ENCODE measurements at regions not wholly inside any gene's neighbourhood (a gene's known extent, or its start where the extent isn't known, plus 50 kb on each side); places are given as distances from the start of the nearest gene placed in this dataset.
A peak's percentile ranks its signal among the peaks of the same experiment; 100 is the strongest.
"Not testable (repeated sequence)": the region's sequence is repeated elsewhere in the genome, so short reads cannot be mapped to it uniquely, and the experiment has no call there.

DNA sequence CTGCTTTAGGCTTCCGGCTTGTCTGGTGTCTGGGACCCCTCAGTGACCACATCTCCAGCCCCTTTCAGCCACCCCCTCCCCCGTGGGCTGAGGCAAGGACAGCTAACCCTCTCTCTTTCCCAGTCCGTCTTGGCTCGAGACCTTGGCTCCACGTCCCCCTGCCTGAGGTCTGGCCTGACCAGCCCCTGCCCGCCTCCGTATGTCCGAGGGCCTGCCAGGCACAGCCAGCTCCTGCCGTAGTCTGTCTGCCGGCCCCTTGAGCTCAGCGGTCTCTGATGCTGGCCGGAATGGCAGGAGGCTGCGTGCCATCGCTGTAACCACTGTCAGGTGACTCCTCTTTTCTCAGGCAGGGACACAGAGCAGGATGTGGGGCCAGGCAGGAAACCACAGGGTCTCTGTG is 73.3 kb upstream of the LRPAP1 start:
- intact Hi-C loops (cut with DNase I) = no loop called here

DNA sequence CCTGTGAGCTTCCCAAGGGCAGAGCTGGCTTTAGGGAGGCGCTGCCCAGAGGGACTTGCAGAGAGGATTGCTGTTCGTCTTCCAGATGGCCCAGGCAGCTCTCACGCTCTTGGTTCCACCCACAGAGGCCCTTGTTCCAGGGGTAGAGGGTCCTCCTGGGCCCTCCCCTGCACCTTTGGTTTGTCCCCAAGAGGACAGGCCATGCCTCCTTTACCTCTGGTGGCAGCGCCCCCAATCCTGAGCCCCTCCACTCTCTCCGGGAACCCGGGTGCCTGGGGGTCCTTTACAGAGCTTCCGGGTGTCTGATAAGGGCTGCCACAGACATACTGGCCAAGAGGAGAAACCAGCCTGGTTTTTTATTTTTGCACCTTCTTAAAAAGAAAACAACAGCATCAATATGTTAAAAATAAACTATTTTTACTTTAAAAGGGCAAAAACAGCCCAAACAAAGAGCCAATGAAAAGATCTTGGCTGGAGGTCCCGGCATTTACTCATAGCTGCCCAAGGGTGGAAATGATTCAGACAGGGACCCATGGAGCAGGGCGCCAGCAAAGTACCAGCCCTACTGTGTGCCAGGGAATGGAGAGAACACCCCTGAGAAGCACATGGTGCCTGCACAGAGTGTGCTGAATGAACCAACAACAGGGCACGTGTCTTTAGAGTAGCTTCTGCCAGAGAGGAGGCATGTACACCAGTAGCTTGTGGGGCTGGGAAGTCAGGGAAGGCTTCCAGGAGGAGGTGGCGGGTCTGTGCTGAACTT is 70.8 kb upstream of the LRPAP1 start:
- peak in 1 of 10 donors; percentile 63 for DNase-seq
- intact Hi-C loops (cut with DNase I) = not testable (repeated sequence)

More for the DNA sequence above, 73.3 kb upstream of the LRPAP1 start:
- peak in 2 of 10 donors; percentile 35 to 71 for DNase-seq

- DNase-seq = no peak
- intact Hi-C loops (cut with DNase I) = no loop called here
These were observed 69.8 kb upstream of the LRPAP1 start for GRCh38 chr4:3601992-3602391.

GRCh38 chr4:3601108-3601690 is 69.0 kb upstream of the LRPAP1 start:
- DNase-seq = peak in 1 of 10 donors; percentile 75
- intact Hi-C loops (cut with DNase I) = not testable (repeated sequence)

- intact Hi-C loops (cut with DNase I) = no loop called here
- DNase-seq = peak in 1 of 10 donors; percentile 49
These were observed 67.7 kb upstream of the LRPAP1 start for GRCh38 chr4:3599951-3600350.

DNA sequence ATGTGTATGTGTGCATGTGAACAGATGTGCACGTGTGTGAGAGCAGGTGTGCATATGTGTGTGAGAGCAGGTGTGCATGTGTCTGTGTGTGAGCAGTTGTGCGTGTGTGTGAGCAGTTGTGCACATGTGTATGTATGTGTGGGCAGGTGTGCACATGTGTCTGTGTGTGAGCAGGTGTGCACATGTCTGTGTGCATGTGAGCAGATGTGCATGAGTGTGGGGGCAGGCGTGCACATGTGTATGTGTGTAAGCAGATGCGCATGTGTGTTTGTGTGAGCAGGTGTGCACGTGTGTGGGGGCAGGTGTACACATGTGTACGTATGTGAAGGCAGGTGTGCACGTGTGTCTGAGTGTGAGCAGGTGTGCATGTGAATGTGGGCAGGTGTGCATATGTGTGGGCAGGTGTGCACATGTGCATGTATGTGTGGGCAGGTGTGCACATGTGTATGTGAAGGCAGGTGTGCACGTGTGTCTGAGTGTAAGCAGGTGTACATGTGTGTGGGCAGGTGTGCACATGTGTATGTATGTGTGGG is 66.5 kb upstream of the LRPAP1 start:
- intact Hi-C loops (cut with DNase I) = no loop called here
- DNase-seq = peak in 1 of 10 donors; percentile 28

- DNase-seq = peak in 1 of 10 donors; percentile 56
- intact Hi-C loops (cut with DNase I) = not testable (repeated sequence)
These were observed 65.8 kb upstream of the LRPAP1 start for GRCh38 chr4:3597896-3598505.

DNA sequence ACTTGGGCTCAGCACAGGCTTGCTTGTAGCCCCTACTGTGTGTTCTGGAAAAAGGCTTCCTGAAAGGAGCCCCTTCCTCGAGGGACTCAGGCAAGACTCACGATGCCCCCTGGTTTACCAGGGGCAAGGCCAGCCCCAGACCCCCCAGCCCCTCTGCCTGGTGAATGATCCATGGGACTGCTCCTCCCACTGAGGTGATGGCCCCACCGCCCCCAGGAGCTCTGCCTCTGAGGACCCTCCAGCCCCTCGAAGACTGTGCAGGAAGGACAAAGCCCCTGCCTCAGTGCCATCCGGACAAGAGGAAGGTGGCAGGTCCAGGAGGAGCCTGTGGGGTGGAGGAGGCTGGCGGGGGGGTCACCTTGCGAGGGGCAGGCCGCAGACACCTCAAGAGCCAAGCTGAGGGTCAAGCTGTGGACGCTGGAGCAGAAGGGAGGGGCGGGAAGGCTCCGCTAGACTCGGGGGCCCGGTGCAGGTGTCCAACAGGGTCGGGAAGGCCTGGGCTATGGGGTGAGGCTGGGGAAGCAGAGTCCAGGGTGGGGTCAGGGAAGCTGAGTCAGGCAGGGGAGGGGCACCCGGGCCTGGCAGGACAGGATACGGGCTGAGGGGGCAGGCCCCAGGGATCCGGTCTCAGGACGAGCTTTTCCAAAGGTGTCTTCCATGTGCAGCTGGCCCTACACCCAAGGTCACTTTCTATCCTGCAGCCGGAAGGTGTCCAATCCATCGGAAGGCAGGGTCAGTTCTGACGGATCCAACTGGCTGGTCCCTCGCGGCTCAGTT is 64.9 kb upstream of the LRPAP1 start:
- DNase-seq = peak in 2 of 10 donors; percentile 66 to 68
- intact Hi-C loops (cut with DNase I) = not testable (repeated sequence)

- intact Hi-C loops (cut with DNase I) = not testable (repeated sequence)
- peak in 2 of 10 donors; percentile 62 to 68 for DNase-seq
These were observed 63.5 kb upstream of the LRPAP1 start for GRCh38 chr4:3595627-3596291.

DNA sequence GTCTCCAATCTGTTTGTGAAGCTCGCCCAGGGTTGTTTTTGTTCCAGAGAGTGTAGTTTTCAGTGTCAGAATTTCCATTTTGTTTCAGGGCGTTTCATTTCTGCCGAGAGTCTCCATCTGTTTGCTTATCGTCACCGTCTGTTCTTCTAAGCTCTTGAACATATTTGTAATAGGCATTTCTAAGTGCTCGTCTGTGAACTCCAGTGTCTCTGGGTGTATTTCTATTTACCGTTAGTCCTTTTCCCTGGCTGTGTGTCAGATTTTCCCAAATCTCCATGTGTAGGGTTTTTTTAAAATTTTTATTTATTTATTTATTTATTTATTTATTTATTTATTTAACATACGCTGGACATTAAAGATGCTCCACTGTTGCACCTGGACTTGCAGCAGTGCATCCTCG is 62.5 kb upstream of the LRPAP1 start:
- DNase-seq; intact Hi-C loops (cut with DNase I): not testable (repeated sequence)

GRCh38 chr4:3589946-3590924 is 58.0 kb upstream of the LRPAP1 start:
- DNase-seq = peak in 8 of 10 donors; percentile 28 to 90 (median 50)

DNA sequence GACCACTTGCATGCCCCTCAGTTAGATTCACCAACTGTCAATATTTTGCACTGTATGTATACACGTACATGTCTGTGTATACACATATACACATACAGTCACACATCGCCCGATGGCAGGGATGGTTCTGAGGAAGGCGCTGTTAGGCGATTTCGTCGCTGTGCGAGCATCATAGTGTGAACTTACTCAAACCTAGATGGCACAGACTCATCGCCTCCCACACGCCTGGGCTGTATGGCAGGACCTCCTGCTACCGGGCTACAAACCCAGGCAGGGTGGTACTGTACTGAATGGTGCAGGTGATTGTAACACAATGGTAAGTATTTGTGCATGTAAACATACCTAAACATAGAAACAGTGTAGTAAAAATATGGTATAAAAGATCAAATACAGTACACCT is 57.2 kb upstream of the LRPAP1 start:
- DNase-seq = peak in 2 of 10 donors; percentile 58 to 73
- intact Hi-C loops (cut with DNase I) = not testable (repeated sequence)

More at GRCh38 chr4:3589946-3590924, 58.0 kb upstream of the LRPAP1 start:
- intact Hi-C loops (cut with DNase I) = not testable (repeated sequence)

GRCh38 chr4:3588517-3589194 is 56.4 kb upstream of the LRPAP1 start:
- intact Hi-C loops (cut with DNase I) = not testable (repeated sequence)
- peak in 3 of 10 donors; percentile 40 to 60 (median 48) for DNase-seq

DNA sequence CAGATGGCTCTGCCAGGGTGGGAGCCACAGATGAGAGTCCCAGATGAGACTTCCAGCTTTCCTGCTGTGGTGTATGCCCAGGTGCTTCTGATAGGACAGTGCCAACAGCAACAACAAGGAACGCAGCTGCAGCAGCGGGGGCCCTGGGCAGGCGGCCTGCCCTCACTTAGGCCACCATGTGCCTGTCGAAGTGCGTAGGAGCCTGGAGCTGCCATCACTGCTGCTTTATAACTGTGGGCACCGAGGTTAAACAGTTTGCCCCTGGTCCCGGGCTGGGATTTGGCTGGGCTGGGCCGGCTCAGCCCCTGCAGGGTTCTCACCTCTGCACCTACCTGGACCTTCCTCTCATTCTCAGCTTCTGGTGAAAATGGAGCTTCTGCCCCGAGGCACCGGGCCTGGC is 54.4 kb upstream of the LRPAP1 start:
- intact Hi-C loops (cut with DNase I) = not testable (repeated sequence)
- peak in 2 of 10 donors; percentile 35 to 44 for DNase-seq

DNA sequence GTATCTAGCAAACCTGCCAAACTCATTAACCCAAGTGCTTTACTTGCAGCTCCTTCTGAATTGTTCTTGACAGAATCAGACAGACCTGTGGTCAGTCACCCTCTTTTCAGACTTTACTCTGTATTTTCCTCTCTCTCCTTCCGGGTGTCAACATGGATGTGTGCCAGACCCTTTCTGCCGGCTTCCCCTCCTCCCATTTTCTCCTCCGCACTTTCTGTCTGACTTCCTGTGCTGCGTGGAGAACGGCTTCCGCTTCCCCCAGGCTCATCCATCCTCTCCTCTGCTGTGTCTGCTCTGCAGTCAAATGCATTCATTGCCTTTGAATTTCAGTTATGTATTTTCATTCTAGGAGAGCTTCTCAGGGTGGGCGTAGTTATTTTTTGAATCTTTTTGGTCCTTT is 53.3 kb upstream of the LRPAP1 start:
- intact Hi-C loops (cut with DNase I) = not testable (repeated sequence)
- DNase-seq = peak in 1 of 10 donors; percentile 45

- intact Hi-C loops (cut with DNase I) = no loop called here
- DNase-seq = no peak
These were observed 49.9 kb upstream of the LRPAP1 start for GRCh38 chr4:3582091-3582475.
